ENCODE measurements at regions not wholly inside any gene's neighbourhood (a gene's known extent, or its start where the extent isn't known, plus 50 kb on each side); places are given as distances from the start of the nearest gene placed in this dataset.

DNA sequence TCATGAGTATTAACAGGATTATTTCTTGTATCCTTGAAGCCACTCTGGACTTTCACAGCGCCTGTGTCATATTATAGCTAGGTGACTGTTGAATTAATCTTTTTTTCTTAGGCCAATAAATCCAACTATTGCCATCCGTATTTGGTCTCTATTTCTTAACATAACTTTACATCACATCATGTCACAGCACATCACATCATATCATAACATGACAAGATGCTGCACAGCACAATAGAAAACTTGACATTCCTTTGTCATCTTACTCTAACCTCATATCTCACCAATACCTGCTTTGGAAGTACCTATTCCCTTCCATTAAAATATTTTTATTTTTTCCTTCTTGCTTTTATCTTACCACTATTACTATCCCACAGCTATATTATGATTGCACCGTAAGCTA, 1480.8 kb downstream of the TECRL start (continued):
- TF ChIP-seq STAT3 (IDR thresholded peaks at IDR 0.05; ENCODE audit: low read depth, low read length) (no peak), HDAC2 (IDR thresholded peaks at IDR 0.05) (no peak), SREBF1 (IDR thresholded peaks at IDR 0.05; ENCODE audit: low read length) (no peak), NR2C2 (IDR thresholded peaks at IDR 0.05; ENCODE audit: borderline replicate concordance, control insufficient read depth, insufficient read length, low read depth) (no peak), RFX5 (IDR thresholded peaks at IDR 0.05; ENCODE audit: low read depth, low read length) (no peak), MEF2A (IDR thresholded peaks at IDR 0.05; ENCODE audit: insufficient read depth, low read depth, low read length) (no peak), ZNF207 (IDR thresholded peaks at IDR 0.05; ENCODE audit: borderline replicate concordance) (no peak)
- TF ChIP-seq, protein P1, sequence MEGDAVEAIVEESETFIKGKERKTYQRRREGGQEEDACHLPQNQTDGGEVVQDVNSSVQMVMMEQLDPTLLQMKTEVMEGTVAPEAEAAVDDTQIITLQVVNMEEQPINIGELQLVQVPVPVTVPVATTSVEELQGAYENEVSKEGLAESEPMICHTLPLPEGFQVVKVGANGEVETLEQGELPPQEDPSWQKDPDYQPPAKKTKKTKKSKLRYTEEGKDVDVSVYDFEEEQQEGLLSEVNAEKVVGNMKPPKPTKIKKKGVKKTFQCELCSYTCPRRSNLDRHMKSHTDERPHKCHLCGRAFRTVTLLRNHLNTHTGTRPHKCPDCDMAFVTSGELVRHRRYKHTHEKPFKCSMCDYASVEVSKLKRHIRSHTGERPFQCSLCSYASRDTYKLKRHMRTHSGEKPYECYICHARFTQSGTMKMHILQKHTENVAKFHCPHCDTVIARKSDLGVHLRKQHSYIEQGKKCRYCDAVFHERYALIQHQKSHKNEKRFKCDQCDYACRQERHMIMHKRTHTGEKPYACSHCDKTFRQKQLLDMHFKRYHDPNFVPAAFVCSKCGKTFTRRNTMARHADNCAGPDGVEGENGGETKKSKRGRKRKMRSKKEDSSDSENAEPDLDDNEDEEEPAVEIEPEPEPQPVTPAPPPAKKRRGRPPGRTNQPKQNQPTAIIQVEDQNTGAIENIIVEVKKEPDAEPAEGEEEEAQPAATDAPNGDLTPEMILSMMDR (IDR thresholded peaks at IDR 0.05 in 2 of 3, conservative IDR thresholded peaks at IDR 0.05 in 1 of 3; ENCODE audit: control insufficient read depth in 2 of 3, extremely low read depth in 1 of 3, insufficient read depth in 1 of 3, low read depth in 3 of 3, low read length in 3 of 3) = no peak

DNA sequence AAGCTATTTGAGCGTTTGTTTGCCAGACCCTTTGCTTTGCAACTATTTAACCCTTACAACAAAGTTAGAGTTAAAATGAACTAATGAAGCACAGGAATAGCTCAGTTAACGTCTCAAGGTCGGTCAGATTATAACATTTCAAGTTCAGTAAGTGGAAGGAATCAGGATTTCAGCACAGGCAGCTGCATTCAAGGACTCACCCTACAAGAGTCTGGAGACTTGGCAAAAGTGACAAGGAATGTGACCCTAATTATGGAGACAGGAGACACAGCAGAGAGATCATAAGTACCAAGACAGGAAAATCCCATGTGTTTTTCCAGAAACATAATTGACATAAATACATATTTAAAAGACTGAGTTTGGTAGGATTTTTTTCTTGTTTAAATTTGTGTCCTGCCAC, 1481.7 kb downstream of the TECRL start:
- Histone ChIP-seq H3K9me3 (replicated peaks; ENCODE audit: control insufficient read depth, insufficient read depth, low read length) (no peaks in the 10 kb centered on the region), H3K27me3 (replicated peaks in 1 of 2; ENCODE audit: control insufficient read depth in 2 of 2, insufficient read depth in 2 of 2, low read length in 1 of 2) (no peaks in the 10 kb centered on the region), H3K9ac (ENCODE audit: control insufficient read depth, insufficient read depth, low read length) (no peak overlapping the region), H3K79me2 (ENCODE audit: control insufficient read depth, insufficient read depth, low read length) (no peaks in the 10 kb centered on the region), H3K4me1 (ENCODE audit: control insufficient read depth, insufficient read depth, low read length) (no peaks in the 10 kb centered on the region), H3K36me3 (ENCODE audit: control insufficient read depth in 2 of 2, insufficient read depth in 2 of 2, low read length in 1 of 2) (no peaks in the 10 kb centered on the region), H4K20me1 (ENCODE audit: control insufficient read depth, insufficient read depth) (no peaks in the 10 kb centered on the region), H2AFZ (ENCODE audit: control insufficient read depth, low read depth, low read length) (no peak overlapping the region), H3K27ac (ENCODE audit: control insufficient read depth, insufficient read depth) (no peak overlapping the region), H3K4me3 (no peak overlapping the region), H3K4me2 (ENCODE audit: control insufficient read depth, insufficient read depth) (no peak overlapping the region)
- SMC1A ChIA-PET (ENCODE audit: uncharacterized antibody, unreplicated experiment) = interaction anchor here (1.8 kb wide), 1 partner anchor 11 kb away, joined by 6 read pairs; no protein-coding TSS in a partner anchor
- DNase-seq (ENCODE audit: low read depth, low spot score) = no peak
- WGBS (ENCODE audit: insufficient coverage, insufficient replicate concordance, low lambda C conversion rate, missing lambda C conversion rate) = 4% methylated on average over 3 of the region's 3 CpGs
- FAIRE-seq = no peak
- no TSS peak for BruUV-seq (replicated peaks)
- POLR2A ChIA-PET = no interaction called here
- no peak for ATAC-seq
- RAD21 ChIA-PET (ENCODE audit: unreplicated experiment) = no interaction called here
- in situ Hi-C loops (cut with MboI) = no loop called here
- intact Hi-C loops (cut with micrococcal nuclease; ENCODE audit: unreplicated experiment) = no loop called here
- CTCF ChIA-PET = interaction anchor here (1.1 kb wide), 1 partner anchor 19 kb away, joined by 3 read pairs; no protein-coding TSS in a partner anchor
- TF ChIP-seq TCF12 (IDR thresholded peaks at IDR 0.05; ENCODE audit: low read depth, low read length) (no peak), SMAD1 (IDR thresholded peaks at IDR 0.05; ENCODE audit: low read depth, partially characterized antibody) (no peak), POLR2A (IDR thresholded peaks at IDR 0.05; ENCODE audit: low read depth, low read length) (no peak), ZNF274 (IDR thresholded peaks at IDR 0.05; ENCODE audit: insufficient read depth, insufficient read length) (no peak), BRCA1 (IDR thresholded peaks at IDR 0.05; ENCODE audit: low read depth, low read length) (no peak), CEBPZ (IDR thresholded peaks at IDR 0.05; ENCODE audit: low read depth, low read length) (no peak), ZNF622 (IDR thresholded peaks at IDR 0.05) (no peak), NR2F1 (conservative IDR thresholded peaks at IDR 0.05) (no peak), CEBPB (IDR thresholded peaks at IDR 0.05; ENCODE audit: borderline replicate concordance in 1 of 2, low read depth in 2 of 2, low read length in 2 of 2) (no peak)
- TF ChIP-seq, protein P2, sequence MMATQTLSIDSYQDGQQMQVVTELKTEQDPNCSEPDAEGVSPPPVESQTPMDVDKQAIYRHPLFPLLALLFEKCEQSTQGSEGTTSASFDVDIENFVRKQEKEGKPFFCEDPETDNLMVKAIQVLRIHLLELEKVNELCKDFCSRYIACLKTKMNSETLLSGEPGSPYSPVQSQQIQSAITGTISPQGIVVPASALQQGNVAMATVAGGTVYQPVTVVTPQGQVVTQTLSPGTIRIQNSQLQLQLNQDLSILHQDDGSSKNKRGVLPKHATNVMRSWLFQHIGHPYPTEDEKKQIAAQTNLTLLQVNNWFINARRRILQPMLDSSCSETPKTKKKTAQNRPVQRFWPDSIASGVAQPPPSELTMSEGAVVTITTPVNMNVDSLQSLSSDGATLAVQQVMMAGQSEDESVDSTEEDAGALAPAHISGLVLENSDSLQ (IDR thresholded peaks at IDR 0.05) = no peak

Data from GM12878 (cell line).